Uterus (tissue), 2 donors: ENCODE measurements at regions not wholly inside any gene's neighbourhood (a gene's known extent, or its start where the extent isn't known, plus 50 kb on each side); places are given as distances from the start of the nearest gene placed in this dataset.

ENCODE experiments used
- CTCF ChIP-seq, 4 experiments: fragments of 200-600 bp in 2 of 4; fragments of 450-650 bp in 2 of 4; sonication (generic) in 2 of 4; IDR thresholded peaks; one replicate each; pipeline ENCODE4 v1.5.1; 2016 to 2019; ENCODE audit warnings: antibody characterized with exemption in 4 of 4, mild to moderate bottlenecking in 2 of 4, moderate library complexity in 1 of 4
- POLR2A ChIP-seq, 2 donors: fragments of 450-650 bp; IDR thresholded peaks; one replicate each; pipeline ENCODE4 v1.6.1; 2016; ENCODE audit warnings: antibody characterized with exemption in 2 of 2, mild to moderate bottlenecking in 1 of 2, moderate library complexity in 1 of 2

- TF ChIP-seq CTCF (IDR thresholded peaks at IDR 0.05) (no peak), POLR2A (IDR thresholded peaks at IDR 0.05) (no peak)
Measured at GRCh38 chr5:104184264-104184663, 621.7 kb upstream of the NUDT12 start.
